B cell (primary cell): ENCODE measurements at regions not wholly inside any gene's neighbourhood (a gene's known extent, or its start where the extent isn't known, plus 50 kb on each side); places are given as distances from the start of the nearest gene placed in this dataset.

Experiments
- ATAC-seq: fragments of 200-7000 bp; cut with Tn5 transposase; one replicate; pipeline ENCODE4 v1.10.0; 2021; ENCODE audit warnings: low read depth, mild to moderate bottlenecking, moderate number of reproducible peaks, moderate library complexity
- CTCF ChIA-PET: fragments of 350-600 bp; sonication (Branson Sonifier 250); formaldehyde crosslinking; loops from one replicate; lab custom pipeline; 2021; ENCODE audit warnings: antibody characterized with exemption, inconsistent platforms; lab: Charles Lee
- POLR2A ChIA-PET: fragments of 350-600 bp; sonication (Branson Sonifier 250); formaldehyde crosslinking; loops from one replicate; lab custom pipeline; 2021; ENCODE audit warnings: antibody characterized with exemption; lab: Charles Lee
- DNase-seq: peaks from one replicate; pipeline ENCODE4 v3.0.0; 2013
- H2AFZ ChIP-seq: 2 replicates; pipeline ENCODE4 v1.6.1; 2012; ENCODE audit warnings: mild to moderate bottlenecking, low read depth, low read length; ENCODE audit not compliant: insufficient read depth, poor library complexity, severe bottlenecking
- H3K27ac ChIP-seq, 2 donors: 1 replicate in 1 of 2; 2 replicates in 1 of 2; pipeline ENCODE4 v1.5.1; 2012 to 2013; ENCODE audit warnings: low read length in 2 of 2, mild to moderate bottlenecking in 2 of 2, moderate library complexity in 1 of 2
- H3K27me3 ChIP-seq, 4 experiments: fragments of 200-600 bp in 1 of 4; sonication (generic) in 1 of 4; replicated peaks in 1 of 4; 1 replicate in 2 of 4; 2 replicates in 2 of 4; pipeline versions ENCODE4 v1.6.1 to v1.7.0; 2013 to 2016; ENCODE audit warnings: low read length in 3 of 4, mild to moderate bottlenecking in 2 of 4, mixed read lengths in 1 of 4, moderate library complexity in 1 of 4; ENCODE audit not compliant: insufficient read depth in 4 of 4, control insufficient read depth in 3 of 4; ENCODE audit errors: control extremely low read depth in 1 of 4
- H3K36me3 ChIP-seq, 2 experiments: replicated peaks in 1 of 2; 1 replicate in 1 of 2; 2 replicates in 1 of 2; pipeline versions ENCODE4 v1.6.1 to v1.7.1; 2013; ENCODE audit warnings: low read length in 1 of 2; ENCODE audit not compliant: insufficient read depth in 2 of 2, control insufficient read depth in 1 of 2; ENCODE audit errors: control extremely low read depth in 1 of 2, extremely low read depth in 1 of 2
- H3K4me1 ChIP-seq, 2 donors: fragments of 200-600 bp in 1 of 2; sonication (generic) in 1 of 2; 1 replicate in 1 of 2; 2 replicates in 1 of 2; pipeline versions ENCODE4 v1.5.1 to v1.6.1; 2013 to 2017; ENCODE audit warnings: low read length in 2 of 2; ENCODE audit not compliant: control insufficient read depth in 2 of 2, insufficient read depth in 2 of 2
- H3K4me2 ChIP-seq: replicated peaks from 2 replicates; pipeline ENCODE3; 2012; ENCODE audit warnings: mild to moderate bottlenecking, low read depth, low read length; ENCODE audit not compliant: poor library complexity, severe bottlenecking
- H3K4me3 ChIP-seq, 5 experiments: fragments of 200-600 bp in 1 of 5; sonication (generic) in 1 of 5; 1 replicate in 3 of 5; 2 replicates in 2 of 5; pipeline versions ENCODE4 v1.5.1 to v1.7.0; 2011 to 2016; ENCODE audit warnings: low read length in 4 of 5, mild to moderate bottlenecking in 4 of 5, low read depth in 2 of 5, control low read depth in 1 of 5, moderate library complexity in 1 of 5; ENCODE audit not compliant: insufficient read depth in 1 of 5; ENCODE audit errors: control extremely low read depth in 1 of 5, extremely low read depth in 1 of 5
- H3K79me2 ChIP-seq: fragments of 200-600 bp; sonication (generic); one replicate; pipeline ENCODE4 v1.6.0; 2016; ENCODE audit warnings: low read length; ENCODE audit not compliant: control insufficient read depth, insufficient read depth
- H3K9ac ChIP-seq: fragments of 200-600 bp; sonication (generic); 2 replicates; pipeline ENCODE4 v1.6.1; 2017; ENCODE audit warnings: mild to moderate bottlenecking, low read length, moderate library complexity
- H3K9me3 ChIP-seq, 3 donors: one replicate each; pipeline versions ENCODE4 v1.6.1 to v1.7.1; 2013; ENCODE audit warnings: low read length in 2 of 3; ENCODE audit not compliant: control insufficient read depth in 2 of 3, insufficient read depth in 1 of 3; ENCODE audit errors: control extremely low read depth in 1 of 3
- H4K20me1 ChIP-seq: 2 replicates; pipeline ENCODE4 v1.6.0; 2012; ENCODE audit warnings: mild to moderate bottlenecking, low read length; ENCODE audit not compliant: insufficient read depth, control insufficient read depth, poor library complexity, severe bottlenecking
- H3K27ac Mint-ChIP-seq: one replicate; pipeline ENCODE4 v1.8.0; 2021; ENCODE audit warnings: mixed read lengths
- H3K27me3 Mint-ChIP-seq: one replicate; pipeline ENCODE4 v1.8.0; 2021; ENCODE audit warnings: mixed read lengths
- H3K4me1 Mint-ChIP-seq: one replicate; pipeline ENCODE4 v1.8.0; 2021; ENCODE audit warnings: mixed read lengths
- H3K4me3 Mint-ChIP-seq: one replicate; pipeline ENCODE4 v1.8.0; 2021; ENCODE audit warnings: mixed read lengths
- H3K9me3 Mint-ChIP-seq: one replicate; pipeline ENCODE4 v1.8.0; 2022; ENCODE audit warnings: mixed read lengths; ENCODE audit not compliant: insufficient read depth
- EZH2 ChIP-seq: IDR thresholded peaks from 2 replicates; pipeline ENCODE4 v1.6.1; 2012; ENCODE audit warnings: borderline replicate concordance, low read depth, mild to moderate bottlenecking, moderate library complexity, low read length; ENCODE audit not compliant: insufficient read depth, poor library complexity, severe bottlenecking
- WGBS: methylation state at CpG from one replicate; pipeline ENCODE4 v1.1.5; 2013; ENCODE audit warnings: missing lambda C conversion rate; ENCODE audit not compliant: insufficient coverage; 5-methylcytosine and 5-hydroxymethylcytosine counted together
- intact Hi-C: fragments of 100-400 bp; cut with micrococcal nuclease; formaldehyde crosslinking; loops from one replicate; pipeline ENCODE4 v1.10.0; 2022
- TF ChIP-seq, protein P1 (sequence below): fragments of 200-600 bp; IDR thresholded peaks from one replicate; pipeline ENCODE4 v1.8.0; 2022; ENCODE audit warnings: antibody characterized with exemption, mild to moderate bottlenecking

DNA sequence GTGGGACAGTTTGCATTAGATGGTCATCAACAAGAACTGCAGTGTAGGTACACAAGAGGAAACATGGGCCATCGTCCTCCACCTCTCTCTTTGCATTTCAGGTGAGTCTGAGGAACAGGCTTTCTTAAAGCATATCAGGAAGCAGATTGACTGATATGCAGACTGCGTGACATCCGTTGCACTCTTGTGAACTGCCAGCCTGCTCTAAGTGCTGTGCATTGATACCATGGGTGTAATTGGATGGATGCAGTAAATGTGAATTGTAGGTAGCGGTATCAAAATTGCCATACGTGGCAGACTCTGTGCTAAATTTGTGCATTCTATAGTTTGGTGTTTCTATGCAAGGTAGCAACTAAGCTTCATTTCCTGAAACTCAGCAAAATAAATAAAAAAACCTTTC is 1008.3 kb downstream of the EFNB2 start:
- CTCF ChIA-PET: no interaction called here
- peaks cover 2% of the 10 kb centered on the region for H3K9me3 Mint-ChIP-seq
- no peak overlapping the region for H3K4me3 ChIP-seq
- H3K27ac Mint-ChIP-seq: no peak overlapping the region
- intact Hi-C loops: no loop called here
- no peak overlapping the region for H3K27ac ChIP-seq
- H3K27me3 Mint-ChIP-seq: no peaks in the 10 kb centered on the region
- H3K9ac ChIP-seq: no peak overlapping the region
- no peak overlapping the region for H3K4me3 Mint-ChIP-seq
- no peaks in the 10 kb centered on the region for H4K20me1 ChIP-seq
- DNase-seq (no peak), ATAC-seq (no peak)
- H3K9me3 ChIP-seq: no peaks in the 10 kb centered on the region
- H3K4me1 Mint-ChIP-seq: no peaks in the 10 kb centered on the region
- no peaks in the 10 kb centered on the region for H3K4me1 ChIP-seq
- H3K27me3 ChIP-seq: no peaks in the 10 kb centered on the region
- no peak overlapping the region for H3K4me2 ChIP-seq
- no peak for TF ChIP-seq EZH2
- TF ChIP-seq, protein P1, sequence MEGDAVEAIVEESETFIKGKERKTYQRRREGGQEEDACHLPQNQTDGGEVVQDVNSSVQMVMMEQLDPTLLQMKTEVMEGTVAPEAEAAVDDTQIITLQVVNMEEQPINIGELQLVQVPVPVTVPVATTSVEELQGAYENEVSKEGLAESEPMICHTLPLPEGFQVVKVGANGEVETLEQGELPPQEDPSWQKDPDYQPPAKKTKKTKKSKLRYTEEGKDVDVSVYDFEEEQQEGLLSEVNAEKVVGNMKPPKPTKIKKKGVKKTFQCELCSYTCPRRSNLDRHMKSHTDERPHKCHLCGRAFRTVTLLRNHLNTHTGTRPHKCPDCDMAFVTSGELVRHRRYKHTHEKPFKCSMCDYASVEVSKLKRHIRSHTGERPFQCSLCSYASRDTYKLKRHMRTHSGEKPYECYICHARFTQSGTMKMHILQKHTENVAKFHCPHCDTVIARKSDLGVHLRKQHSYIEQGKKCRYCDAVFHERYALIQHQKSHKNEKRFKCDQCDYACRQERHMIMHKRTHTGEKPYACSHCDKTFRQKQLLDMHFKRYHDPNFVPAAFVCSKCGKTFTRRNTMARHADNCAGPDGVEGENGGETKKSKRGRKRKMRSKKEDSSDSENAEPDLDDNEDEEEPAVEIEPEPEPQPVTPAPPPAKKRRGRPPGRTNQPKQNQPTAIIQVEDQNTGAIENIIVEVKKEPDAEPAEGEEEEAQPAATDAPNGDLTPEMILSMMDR: no peak
- POLR2A ChIA-PET: no interaction called here
- no peak overlapping the region for H2AFZ ChIP-seq
- 83% methylated on average over 3 of the region's 5 CpGs for WGBS
- no peaks in the 10 kb centered on the region for H3K79me2 ChIP-seq
- no peaks in the 10 kb centered on the region for H3K36me3 ChIP-seq

- Histone ChIP-seq H3K9ac (no peak overlapping the region), H3K36me3 (no peaks in the 10 kb centered on the region), H3K4me1 (no peaks in the 10 kb centered on the region), H3K9me3 (no peaks in the 10 kb centered on the region), H3K4me3 (no peak overlapping the region), H2AFZ (no peak overlapping the region), H4K20me1 (no peaks in the 10 kb centered on the region), H3K79me2 (no peaks in the 10 kb centered on the region), H3K27ac (no peak overlapping the region), H3K27me3 (no peaks in the 10 kb centered on the region), H3K4me2 (no peak overlapping the region)
- TF ChIP-seq, protein P1: no peak
- TF ChIP-seq EZH2: no peak
- no peak overlapping the region for H3K4me3 Mint-ChIP-seq
- no CpG with 5 or more reads among the region's 1 CpG for WGBS
- intact Hi-C loops: no loop called here
- no peak overlapping the region for H3K27ac Mint-ChIP-seq
- POLR2A ChIA-PET: no interaction called here
- no peaks in the 10 kb centered on the region for H3K4me1 Mint-ChIP-seq
- CTCF ChIA-PET: no interaction called here
- H3K27me3 Mint-ChIP-seq: no peaks in the 10 kb centered on the region
- no peak for DNase-seq
- peaks cover under 1% of the 10 kb centered on the region for H3K9me3 Mint-ChIP-seq
- ATAC-seq: no peak
Measured at GRCh38 chr13:105519771-105520170, 1015.7 kb downstream of the EFNB2 start.
